ENCODE measurements at regions not wholly inside any gene's neighbourhood (a gene's known extent, or its start where the extent isn't known, plus 50 kb on each side); places are given as distances from the start of the nearest gene placed in this dataset.

- POLR2A ChIA-PET: interaction anchor here (1.4 to 3.0 kb wide), 8 partner anchors 10 to 225 kb away, joined by 4 to 43 read pairs (median 8); no protein-coding TSS in a partner anchor
- Histone ChIP-seq H3K27ac (ENCODE audit: low read depth, low read length) (no peak overlapping the region), H4K20me1 (ENCODE audit: insufficient read depth) (no peaks in the 10 kb centered on the region), H3K36me3 (ENCODE audit: control insufficient read depth in 1 of 2, insufficient read depth in 2 of 2, low read length in 2 of 2) (no peaks in the 10 kb centered on the region), H3K4me3 (replicated peaks in 1 of 2; ENCODE audit: low read depth in 1 of 2, low read length in 2 of 2) (no peak overlapping the region), H3K9ac (ENCODE audit: low read length) (no peak overlapping the region), H3K79me2 (ENCODE audit: insufficient read depth, low read length) (no peaks in the 10 kb centered on the region), H3K9me3 (ENCODE audit: control insufficient read depth in 1 of 2, insufficient read depth in 1 of 2, low read depth in 1 of 2, low read length in 2 of 2) (no peaks in the 10 kb centered on the region), H3K27me3 (ENCODE audit: insufficient read depth, low read length) (no peaks in the 10 kb centered on the region), H2AFZ (ENCODE audit: low read depth, low read length, poor library complexity, severe bottlenecking) (no peak overlapping the region), H3K4me2 (ENCODE audit: low read length) (no peak overlapping the region), H3K9me2 (ENCODE audit: insufficient read depth) (no peaks in the 10 kb centered on the region), H3K4me1 (ENCODE audit: control insufficient read depth in 1 of 2, insufficient read depth in 2 of 2, low read length in 2 of 2) (no peaks in the 10 kb centered on the region)
- ATAC-seq (no peak), DNase-seq (ENCODE audit: low read depth, low spot score) (no peak)
- CTCF ChIA-PET: interaction anchor here (1.2 kb wide), 1 partner anchor 9 kb away, joined by 3 read pairs; no protein-coding TSS in a partner anchor
- RAD21 ChIA-PET (ENCODE audit: low non-redundant PET in 1 of 2, low total read pairs in 2 of 2, uncharacterized antibody in 2 of 2, unreplicated experiment in 2 of 2): no interaction called here
- BruUV-seq (replicated peaks): no TSS peak
- intact Hi-C loops (cut with micrococcal nuclease): no loop called here
- TF ChIP-seq CTCF (IDR thresholded peaks at IDR 0.05 in 2 of 3, conservative IDR thresholded peaks at IDR 0.05 in 1 of 3; ENCODE audit: borderline replicate concordance in 1 of 3, insufficient read depth in 1 of 3, low read depth in 2 of 3, low read length in 2 of 3) (no peak), CBX3 (IDR thresholded peaks at IDR 0.05; ENCODE audit: low read depth) (no peak), EZH2phosphoT487 (IDR thresholded peaks at IDR 0.05; ENCODE audit: borderline replicate concordance) (no peak), ZBTB33 (IDR thresholded peaks at IDR 0.05; ENCODE audit: extremely low read depth, insufficient replicate concordance, low read length) (no peak), CEBPB (IDR thresholded peaks at IDR 0.05; ENCODE audit: low read depth) (no peak), RAD21 (IDR thresholded peaks at IDR 0.05; ENCODE audit: low read depth) (no peak), EGR1 (IDR thresholded peaks at IDR 0.05; ENCODE audit: low read depth) (no peak), FOSL1 (IDR thresholded peaks at IDR 0.05; ENCODE audit: low read depth) (no peak), TCF7L2 (IDR thresholded peaks at IDR 0.05; ENCODE audit: borderline replicate concordance, extremely low read depth, insufficient read depth, insufficient read length) (no peak), ATF3 (IDR thresholded peaks at IDR 0.05) (no peak), ZNF274 (IDR thresholded peaks at IDR 0.05; ENCODE audit: low read depth, low read length) (no peak), POLR2A (IDR thresholded peaks at IDR 0.05; ENCODE audit: borderline replicate concordance, extremely low read depth, insufficient read depth, insufficient read length) (no peak), EZH2 (IDR thresholded peaks at IDR 0.05) (no peak), SIN3A (IDR thresholded peaks at IDR 0.05; ENCODE audit: low read depth) (no peak), REST (IDR thresholded peaks at IDR 0.05; ENCODE audit: low read depth) (no peak), MAX (IDR thresholded peaks at IDR 0.05) (no peak)
Measured at GRCh38 chr13:44693156-44693764, 117.1 kb upstream of the TSC22D1 start.

Measured in HCT116 (cell line).